HepG2 (cell line): ENCODE measurements at regions not wholly inside any gene's neighbourhood (a gene's known extent, or its start where the extent isn't known, plus 50 kb on each side); places are given as distances from the start of the nearest gene placed in this dataset.

ENCODE experiments used
- ATAC-seq: fragments of 200-7000 bp; cut with Tn5 transposase; 3 replicates; pipeline ENCODE4 v1.9.1; 2020; ENCODE audit warnings: mild to moderate bottlenecking, moderate library complexity
- BruUV-seq: library from RNA; stranded (reverse); fragments of 400-500 nt; replicated peaks from 2 replicates; lab custom pipeline; 2021; lab: Mats Ljungman, UMichigan
- CTCF ChIA-PET: fragments of 300-600 bp; formaldehyde crosslinking; extraction: SDS; loops from one replicate; lab custom pipeline; 2021; ENCODE audit warnings: low total read pairs, inconsistent platforms, low intra/inter-chr PET ratio; lab: Yijun Ruan, JAX
- POLR2A ChIA-PET: fragments of 350-600 bp; sonication (Branson Sonifier 250); formaldehyde crosslinking; loops from one replicate; lab custom pipeline; 2020; ENCODE audit warnings: antibody characterized with exemption, inconsistent platforms; lab: Yijun Ruan, JAX
- DNase-seq: peaks from one replicate; pipeline ENCODE4 v3.0.0-alpha.2; 2015; ENCODE audit warnings: low spot score
- FAIRE-seq: peaks from 3 replicates; lab custom pipeline; 2011; peaks lifted over from hg19 to GRCh38; lab: Jason Lieb, UNC
- H2AFZ ChIP-seq: one replicate; pipeline ENCODE4 v1.6.1; 2011; ENCODE audit warnings: low read length, inconsistent platforms
- H3K27ac ChIP-seq: fragments of 300-600 bp; 3 replicates; pipeline ENCODE4 v1.8.0; 2011; ENCODE audit warnings: mixed run types, mild to moderate bottlenecking, mixed read lengths, low read length, inconsistent platforms; ENCODE audit not compliant: insufficient read depth; ENCODE audit errors: extremely low read length
- H3K27me3 ChIP-seq, 2 experiments: fragments of 200-600 bp in 1 of 2; 2 replicates in 1 of 2; 3 replicates in 1 of 2; pipeline versions ENCODE4 v1.6.0 to v1.8.0; 2011; ENCODE audit warnings: low read length in 2 of 2, mild to moderate bottlenecking in 2 of 2, moderate library complexity in 2 of 2, inconsistent platforms in 1 of 2; ENCODE audit not compliant: insufficient read depth in 2 of 2, control insufficient read depth in 1 of 2
- H3K36me3 ChIP-seq, 2 experiments: fragments of 200-600 bp in 1 of 2; replicated peaks in 1 of 2; 2 replicates in 1 of 2; 3 replicates in 1 of 2; pipeline versions ENCODE4 v1.5.1 to v1.8.0; 2011; ENCODE audit warnings: low read length in 2 of 2, inconsistent platforms in 1 of 2; ENCODE audit not compliant: insufficient read depth in 2 of 2, control insufficient read depth in 1 of 2
- H3K4me1 ChIP-seq: 2 replicates; pipeline ENCODE4 v1.5.1; 2012; ENCODE audit warnings: low read length, inconsistent platforms; ENCODE audit not compliant: insufficient read depth
- H3K4me2 ChIP-seq: 2 replicates; pipeline ENCODE4 v1.6.0; 2011; ENCODE audit warnings: low read depth, low read length, inconsistent platforms
- H3K4me3 ChIP-seq, 3 experiments: fragments of 200-600 bp in 1 of 3; sonication (generic), shearing (Covaris generic) in 1 of 3; replicated peaks in 1 of 3; 2 replicates each; pipeline ENCODE4 v1.5.1; 2011 to 2016; ENCODE audit warnings: low read length in 3 of 3, inconsistent platforms in 2 of 3, low read depth in 2 of 3, mild to moderate bottlenecking in 2 of 3, control low read depth in 1 of 3, mixed read lengths in 1 of 3; ENCODE audit not compliant: insufficient read depth in 1 of 3
- H3K79me2 ChIP-seq: one replicate; pipeline ENCODE4 v1.6.1; 2011; ENCODE audit warnings: low read length, inconsistent platforms; ENCODE audit not compliant: insufficient read depth
- H3K9ac ChIP-seq: 2 replicates; pipeline ENCODE4 v1.6.0; 2011; ENCODE audit warnings: mild to moderate bottlenecking, low read depth, low read length, inconsistent platforms; ENCODE audit not compliant: insufficient read depth
- H3K9me3 ChIP-seq: 2 replicates; pipeline ENCODE4 v1.5.1; 2012; ENCODE audit warnings: mild to moderate bottlenecking, low read length
- H4K20me1 ChIP-seq: 2 replicates; pipeline ENCODE4 v1.6.0; 2011; ENCODE audit warnings: inconsistent platforms, mild to moderate bottlenecking, low read length, moderate library complexity; ENCODE audit not compliant: insufficient read depth
- AKAP8 ChIP-seq: sonication (generic); formaldehyde crosslinking; IDR thresholded peaks from 2 replicates; pipeline ENCODE4 v1.5.1; 2020; ENCODE audit warnings: mild to moderate bottlenecking, missing genetic modification reagents
- HNRNPK ChIP-seq: fragments of 200-400 bp; formaldehyde crosslinking; IDR thresholded peaks from 2 replicates; pipeline ENCODE4 v1.6.1; 2018; ENCODE audit warnings: low read length, low read depth, moderate library complexity, mild to moderate bottlenecking; ENCODE audit not compliant: poor library complexity, severe bottlenecking
- HOXA7 ChIP-seq: sonication (generic); formaldehyde crosslinking; IDR thresholded peaks from 2 replicates; pipeline ENCODE4 v1.8.1; 2022; ENCODE audit warnings: mild to moderate bottlenecking, missing genetic modification reagents, moderate library complexity
- MAFF ChIP-seq: IDR thresholded peaks from 2 replicates; pipeline ENCODE4 v1.6.1; 2011; ENCODE audit warnings: low read depth, low read length, improper control_type of control experiment
- MLXIP ChIP-seq: sonication (generic); formaldehyde crosslinking; IDR thresholded peaks from 2 replicates; pipeline ENCODE4 v1.9.0; 2021; ENCODE audit warnings: missing genetic modification reagents, borderline replicate concordance
- MXD1 ChIP-seq: sonication (generic); formaldehyde crosslinking; IDR thresholded peaks from 2 replicates; pipeline ENCODE4 v1.4.0; 2020; ENCODE audit warnings: mild to moderate bottlenecking, missing genetic modification reagents
- ZNF143 ChIP-seq: sonication (generic); formaldehyde crosslinking; IDR thresholded peaks from 2 replicates; pipeline ENCODE4 v1.4.0; 2020; ENCODE audit warnings: missing genetic modification reagents
- ZNF280B ChIP-seq: sonication (generic); formaldehyde crosslinking; IDR thresholded peaks from 2 replicates; pipeline ENCODE4 v1.5.0; 2020; ENCODE audit warnings: missing genetic modification reagents, mild to moderate bottlenecking, borderline replicate concordance
- ZNF432 ChIP-seq: sonication (generic); formaldehyde crosslinking; IDR thresholded peaks from 2 replicates; pipeline ENCODE4 v1.5.0; 2020; ENCODE audit warnings: missing genetic modification reagents, mild to moderate bottlenecking, borderline replicate concordance
- ZNF614 ChIP-seq: IDR thresholded peaks from 2 replicates; pipeline ENCODE4 v1.6.1; 2018; ENCODE audit warnings: missing biosample characterization, missing genetic modification reagents, inconsistent platforms, borderline replicate concordance
- ZNF713 ChIP-seq: sonication (generic); formaldehyde crosslinking; IDR thresholded peaks from 2 replicates; pipeline ENCODE4 v1.4.0; 2020; ENCODE audit warnings: mild to moderate bottlenecking, missing genetic modification reagents
- ZNF737 ChIP-seq: sonication (generic); formaldehyde crosslinking; IDR thresholded peaks from 2 replicates; pipeline ENCODE4 v1.5.0; 2020; ENCODE audit warnings: missing genetic modification reagents, mild to moderate bottlenecking, borderline replicate concordance
- WGBS: methylation state at CpG from one replicate; pipeline ENCODE4 v1.1.6; 2017; ENCODE audit warnings: low lambda C conversion rate; 5-methylcytosine and 5-hydroxymethylcytosine counted together
- in situ Hi-C: cut with HindIII; loops from 2 replicates; pipeline ENCODE4 v1.10.0; 2017; ENCODE audit warnings: low pct_unique_long_range_greater_than_20kb; ENCODE audit not compliant: extremely low pct_ligation_motif_present
- intact Hi-C: fragments of 100-400 bp; cut with micrococcal nuclease; formaldehyde crosslinking; loops from one replicate; pipeline ENCODE4 v1.10.0; 2022; ENCODE audit not compliant: unreplicated experiment

GRCh38 chr13:20351281-20352022 lies 119.3 kb upstream of the GJB6 start:
- Histone ChIP-seq H3K9ac (no peak overlapping the region), H4K20me1 (no peaks in the 10 kb centered on the region), H3K4me1 (peaks cover 22% of the 10 kb centered on the region), H3K9me3 (no peaks in the 10 kb centered on the region), H3K79me2 (no peaks in the 10 kb centered on the region), H3K36me3 (no peaks in the 10 kb centered on the region), H2AFZ (no peak overlapping the region), H3K27ac (no peak overlapping the region), H3K4me2 (no peak overlapping the region), H3K27me3 (0 out of 5 replicates have a peak, but pooled peaks cover 0 to 3% of the 10 kb centered on the region in 2 experiments), H3K4me3 (no peak overlapping the region)
- no TSS peak for BruUV-seq
- ATAC-seq: no peak
- no peak for DNase-seq
- WGBS: 13% methylated on average over 4 of the region's 6 CpGs
- in situ Hi-C loops: no loop called here
- no peak for TF ChIP-seq ZNF143 (CRISPR knock-in tag)
- TF ChIP-seq HOXA7 (CRISPR knock-in tag): no peak
- TF ChIP-seq AKAP8 (CRISPR knock-in tag): no peak
- no peak for TF ChIP-seq MXD1
- TF ChIP-seq ZNF713: no peak
- no peak for FAIRE-seq
- ChIA-PET POLR2A (no interaction called here), CTCF (no interaction called here)
- intact Hi-C loops: no loop called here

- H3K9ac ChIP-seq: no peak overlapping the region
- POLR2A ChIA-PET: no interaction called here
- H3K36me3 ChIP-seq: no peaks in the 10 kb centered on the region
- H3K27ac ChIP-seq: no peak overlapping the region
- intact Hi-C loops (no loop called here), in situ Hi-C loops (no loop called here)
- H4K20me1 ChIP-seq: no peaks in the 10 kb centered on the region
- peaks cover 0 to 8% of the 10 kb centered on the region in 2 experiments; a peak in 2 of 5 replicates for H3K27me3 ChIP-seq
- DNase-seq (no peak), ATAC-seq (no peak), FAIRE-seq (no peak)
- no peak overlapping the region for H3K4me3 ChIP-seq
- H3K4me1 ChIP-seq: peaks cover 22% of the 10 kb centered on the region
- no peak overlapping the region for H3K4me2 ChIP-seq
- no peak overlapping the region for H2AFZ ChIP-seq
- WGBS: 23% methylated on average over 6 of the region's 6 CpGs
- H3K79me2 ChIP-seq: no peaks in the 10 kb centered on the region
- CTCF ChIA-PET: no interaction called here
- no TSS peak for BruUV-seq
- H3K9me3 ChIP-seq: no peaks in the 10 kb centered on the region
- no peak for TF ChIP-seq ZNF432 (CRISPR knock-in tag)
- no peak for TF ChIP-seq MAFF
- TF ChIP-seq MLXIP: no peak
- TF ChIP-seq ZNF280B: no peak
- no peak for TF ChIP-seq ZNF614 (CRISPR knock-in tag)
- TF ChIP-seq ZNF737 (CRISPR knock-in tag): no peak
- no peak for TF ChIP-seq HNRNPK
Measured at GRCh38 chr13:20350819-20351218, 118.7 kb upstream of the GJB6 start.
